Fibroblast of skin of scalp (primary cell): ENCODE measurements at regions not wholly inside any gene's neighbourhood (a gene's known extent, or its start where the extent isn't known, plus 50 kb on each side); places are given as distances from the start of the nearest gene placed in this dataset.

Experiments
- DNase-seq: peaks from one replicate; pipeline ENCODE4 v3.0.0-alpha.2; 2013

DNA sequence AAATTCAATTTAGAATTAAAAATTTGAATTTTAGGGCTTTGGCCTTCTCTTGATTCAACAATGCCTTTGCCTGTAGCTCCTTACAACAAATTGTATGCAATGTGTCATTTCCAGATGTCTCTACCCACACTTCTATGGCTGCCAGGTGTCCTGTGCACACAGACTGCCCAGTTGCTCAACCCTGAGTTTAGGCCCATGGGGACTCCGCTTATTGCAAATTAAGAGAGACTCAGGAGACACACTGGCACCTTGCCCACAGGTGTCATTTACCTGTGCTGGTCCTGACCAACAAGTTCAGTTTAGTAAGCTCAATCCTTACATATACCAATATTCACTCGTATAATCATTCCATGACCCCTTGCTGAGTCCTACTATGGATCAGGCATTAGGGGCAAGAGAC is 236.1 kb downstream of the OMA1 start:
- DNase-seq: no peak

DNA sequence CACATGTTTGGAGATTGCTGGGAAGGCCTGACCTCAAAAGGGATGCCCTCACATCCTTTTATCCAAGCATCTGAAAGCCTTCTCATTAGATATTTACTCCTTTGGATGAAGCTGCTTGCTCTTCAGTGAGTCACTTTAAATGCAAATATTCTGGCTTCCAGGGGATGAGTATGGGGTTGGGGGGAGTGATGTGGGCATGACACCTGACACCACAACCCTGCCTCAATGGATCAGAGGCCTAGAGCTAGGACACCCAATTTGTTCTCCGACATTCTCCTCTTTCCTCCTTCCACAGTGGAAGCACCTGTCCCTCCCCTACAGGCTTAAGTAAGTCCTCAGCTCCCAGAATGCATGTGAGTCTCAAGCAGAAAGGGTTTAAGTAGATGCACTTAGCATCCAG is 238.3 kb downstream of the OMA1 start:
- no peak for DNase-seq

DNA sequence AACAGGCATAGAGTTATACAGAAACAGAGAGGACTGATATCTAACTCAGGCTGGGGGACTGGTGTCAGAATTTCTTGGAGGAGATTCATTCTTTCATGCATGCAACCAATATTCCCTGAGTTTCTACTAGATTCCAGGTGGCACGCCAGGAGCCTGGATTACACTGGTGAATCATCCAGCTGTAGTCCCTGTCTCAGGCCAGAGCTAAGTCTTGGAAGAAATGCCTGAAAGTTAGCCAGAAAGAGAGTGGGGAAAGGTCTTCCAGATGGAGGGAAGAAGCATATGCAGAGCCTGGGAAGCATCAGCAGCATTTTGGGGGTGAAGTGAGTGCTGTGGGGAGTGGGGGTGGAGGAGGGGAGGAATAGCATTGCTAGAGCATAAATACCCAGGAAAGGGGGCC is 239.1 kb downstream of the OMA1 start:
- no peak for DNase-seq

DNA sequence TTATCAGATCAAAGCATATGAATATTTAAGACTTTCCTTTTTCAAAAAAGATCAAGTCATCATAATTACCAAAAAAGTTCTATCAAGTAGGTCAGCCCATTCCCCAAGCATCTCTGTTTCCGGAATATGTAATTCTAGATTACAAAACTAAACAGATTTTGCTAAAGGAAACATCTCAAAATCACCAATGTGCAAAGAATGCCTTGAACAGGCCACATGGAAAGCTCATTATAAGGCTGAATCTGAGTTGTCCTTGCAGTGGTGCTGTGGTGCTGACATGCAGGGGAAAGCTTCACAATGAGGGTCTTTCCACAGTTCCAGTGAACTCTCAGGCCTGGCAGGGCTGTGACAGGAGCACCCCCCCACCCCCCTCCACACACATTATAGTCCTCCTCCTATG is 240.9 kb downstream of the OMA1 start:
- no peak for DNase-seq

DNA sequence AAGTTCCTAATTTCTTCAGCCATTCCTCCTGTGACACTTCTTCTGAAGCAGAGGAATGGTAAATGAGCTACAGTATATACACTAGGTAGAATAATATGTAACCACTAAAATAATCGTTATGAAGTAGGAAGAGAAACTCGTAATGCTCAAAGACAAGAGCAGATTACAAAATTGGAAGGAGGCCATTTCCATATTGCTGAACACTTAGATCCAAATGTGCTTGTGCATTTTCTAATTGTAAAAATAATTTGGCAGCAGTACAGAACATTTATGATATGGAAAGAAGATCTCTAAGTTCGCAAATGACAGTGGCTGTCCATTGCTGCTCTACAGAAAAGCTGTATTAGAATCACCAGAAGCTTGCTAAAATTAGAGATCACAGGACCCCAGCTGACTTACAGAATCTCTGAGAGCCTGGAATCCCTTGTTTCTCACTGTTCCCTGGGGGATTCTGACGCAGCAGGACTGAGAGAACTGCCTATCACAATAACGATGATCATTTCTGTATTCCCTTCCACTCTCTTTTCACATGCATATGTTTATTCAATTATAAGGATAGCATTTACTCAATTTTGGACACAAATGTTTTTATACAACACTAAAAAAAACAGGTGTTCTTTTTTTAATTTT is 242.1 kb downstream of the OMA1 start:
- DNase-seq: no peak

DNA sequence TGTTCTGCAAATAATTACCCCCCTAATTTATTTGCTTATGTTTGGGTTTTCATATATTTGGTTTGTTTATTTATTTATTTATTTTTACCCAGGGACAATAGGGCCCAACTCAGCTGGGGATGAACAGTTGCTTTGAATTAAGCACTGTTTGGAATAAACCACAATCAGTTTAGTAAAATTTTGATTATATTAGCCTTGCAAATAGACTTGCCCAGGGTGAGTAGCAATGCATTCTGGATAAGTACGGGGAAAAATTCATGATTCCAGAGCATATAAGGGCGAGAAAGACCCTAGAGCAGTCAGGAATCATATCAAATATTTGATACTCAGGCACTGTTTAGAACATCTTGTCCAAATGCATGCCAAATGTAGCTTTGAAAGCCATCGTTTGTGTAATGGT is 242.7 kb downstream of the OMA1 start:
- no peak for DNase-seq

DNA sequence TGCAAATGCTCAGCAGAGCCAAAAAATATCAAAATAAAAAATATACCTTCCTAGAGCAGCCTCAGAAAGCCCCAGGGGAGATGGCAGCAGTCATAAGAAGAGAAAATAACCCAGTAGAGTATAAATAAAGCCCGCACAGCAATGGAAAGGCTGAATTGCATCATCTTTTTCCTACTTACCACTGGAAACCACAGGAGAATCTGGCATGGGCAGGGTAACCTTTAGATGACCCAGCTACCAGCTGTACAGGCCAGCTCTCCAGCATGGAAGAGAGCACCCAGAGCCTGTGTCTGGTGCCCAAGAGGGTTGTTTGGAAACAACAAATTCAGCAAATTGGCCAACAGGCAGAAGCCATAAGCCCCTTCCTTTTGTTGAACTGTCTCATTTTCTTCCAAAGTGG is 253.1 kb downstream of the OMA1 start:
- no peak for DNase-seq

DNA sequence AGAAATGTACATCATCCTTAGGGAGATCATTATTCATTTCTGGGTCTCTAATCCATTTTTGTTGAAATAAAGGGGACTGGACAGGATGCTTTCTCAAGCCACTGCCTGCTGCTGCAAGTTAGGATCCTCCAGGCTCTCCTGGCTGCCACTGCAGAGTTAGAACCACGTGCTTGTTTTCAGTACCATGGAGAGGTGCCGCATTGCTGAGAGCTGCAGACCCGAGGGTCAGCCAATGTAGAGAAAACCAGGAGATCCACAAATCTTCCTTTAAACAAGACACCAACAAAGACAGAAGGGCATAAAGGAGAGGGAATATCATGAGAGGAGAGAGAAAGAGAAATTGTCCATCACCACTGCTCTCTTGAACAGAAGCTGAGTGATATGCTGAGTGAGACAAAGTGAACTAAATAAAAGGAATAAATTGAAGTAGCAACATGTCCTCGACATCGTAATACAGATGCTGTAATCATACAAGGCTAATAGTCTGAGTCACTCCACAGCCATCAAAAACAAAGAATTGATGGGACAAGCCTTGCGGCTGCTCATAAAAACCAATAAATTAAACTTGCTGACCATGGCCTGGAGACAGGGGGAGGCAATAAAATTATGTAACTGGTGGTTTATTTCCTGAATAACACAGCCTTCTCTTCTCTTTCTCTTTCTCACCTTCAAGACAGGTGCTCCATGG is 255.7 kb downstream of the OMA1 start:
- peak; percentile 32 for DNase-seq

DNA sequence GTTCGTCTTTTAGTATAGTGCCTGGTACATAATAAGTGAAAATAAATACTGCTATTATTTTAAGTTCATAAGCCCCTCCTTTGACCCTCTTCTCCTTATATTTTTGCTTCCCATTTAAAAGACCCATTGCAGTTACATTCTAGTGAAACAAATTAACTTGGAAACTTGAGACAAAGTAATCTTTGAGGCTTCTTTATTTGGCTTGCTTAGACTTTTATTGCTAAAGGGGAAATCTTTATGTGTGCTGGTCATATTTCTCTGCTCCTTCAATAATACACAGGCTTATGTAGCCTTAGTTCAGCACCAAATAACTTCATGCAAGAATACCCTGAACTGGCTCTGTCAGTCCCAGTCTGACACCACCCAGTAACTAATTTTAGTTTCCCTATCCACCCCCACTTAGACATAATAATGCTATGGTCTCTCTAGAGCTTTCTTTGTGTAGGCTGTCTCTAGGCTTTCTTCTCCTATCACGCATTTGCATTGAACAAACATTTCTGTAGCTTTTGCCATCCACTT is 257.8 kb downstream of the OMA1 start:
- no peak for DNase-seq

DNA sequence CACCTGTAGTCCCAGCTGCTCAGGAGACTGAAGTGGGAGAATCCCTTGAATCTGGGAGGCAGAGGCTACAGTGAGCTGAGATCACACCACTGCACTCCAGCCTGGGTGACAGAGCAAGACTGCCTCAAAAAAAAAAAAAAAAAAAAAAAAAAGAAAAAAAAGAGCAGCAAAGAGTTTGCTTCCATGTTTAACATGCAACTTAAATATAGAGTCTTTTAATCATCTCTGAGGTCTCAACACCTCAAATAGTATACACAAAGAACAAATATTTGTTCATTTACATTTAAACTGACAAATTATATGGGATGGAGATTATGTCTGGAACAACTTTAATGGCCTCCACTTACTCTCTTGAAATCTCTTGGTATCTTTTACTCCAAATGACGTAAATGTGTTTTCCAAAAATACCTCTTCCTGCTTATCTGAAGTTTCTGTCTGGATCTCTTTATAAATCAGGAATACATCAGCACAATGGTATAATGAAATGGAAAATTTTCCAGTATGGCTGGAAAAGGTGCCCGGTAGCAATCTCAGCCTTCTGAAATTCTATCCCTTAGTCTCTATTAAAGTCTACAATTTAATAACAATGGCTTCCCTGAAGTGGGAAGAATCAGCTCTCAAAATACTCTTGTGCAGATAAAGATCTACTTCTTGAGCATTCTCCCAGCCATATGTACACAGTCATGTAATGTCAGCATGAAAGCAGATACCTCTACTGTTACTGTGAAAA is 258.5 kb downstream of the OMA1 start:
- DNase-seq: no peak

DNA sequence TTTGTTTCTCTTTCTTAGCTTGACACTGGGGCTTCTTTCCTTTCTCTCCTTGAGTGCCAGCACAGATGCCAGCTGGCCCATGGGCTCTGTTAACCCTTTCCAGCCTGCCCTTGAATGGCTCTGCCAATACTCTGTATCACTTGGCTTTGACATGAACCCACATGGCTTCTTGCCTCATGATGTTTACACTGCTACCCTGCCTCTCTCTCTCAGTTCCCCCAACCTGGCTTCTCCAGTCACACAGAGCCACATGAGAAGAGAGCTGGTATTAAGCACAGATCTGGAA is 262.4 kb downstream of the OMA1 start:
- no peak for DNase-seq

DNA sequence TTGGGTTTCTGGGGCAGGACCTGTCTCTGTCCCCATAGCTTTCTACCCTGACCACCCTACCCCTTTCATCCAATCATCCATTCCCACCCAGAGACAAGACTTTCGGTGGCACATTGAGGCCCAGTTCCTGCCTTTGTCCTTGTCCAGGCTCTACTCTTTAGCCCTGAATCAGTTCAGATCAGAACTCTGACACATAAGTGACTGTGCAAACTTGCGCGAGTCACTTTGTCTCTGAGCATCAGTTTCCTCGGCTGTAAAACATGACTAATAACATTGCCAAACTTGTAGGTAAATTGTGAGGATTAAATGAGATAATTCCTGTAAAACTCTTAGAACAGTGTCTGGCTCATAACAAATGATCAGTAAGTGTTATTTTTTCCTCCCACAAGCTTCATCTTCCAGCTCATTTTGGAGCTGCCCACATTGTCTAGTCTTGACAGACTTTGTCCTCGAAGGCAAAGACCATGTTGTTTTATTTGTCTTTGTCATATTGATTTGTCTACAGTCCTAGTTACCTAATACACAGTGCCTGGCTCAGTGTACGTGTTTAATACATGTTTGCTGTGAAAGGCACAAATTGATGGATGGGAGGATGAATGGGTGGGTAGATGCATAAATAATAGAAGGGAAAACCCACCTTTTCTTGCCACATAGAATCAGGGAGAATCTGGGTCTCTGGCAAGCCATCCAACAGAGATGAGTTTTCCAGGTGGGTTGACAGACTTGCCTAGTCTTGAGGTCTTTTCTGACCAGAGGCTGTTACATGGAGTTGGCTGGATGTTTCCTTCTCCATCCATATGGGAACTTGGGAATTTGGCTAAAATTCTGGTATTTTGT is 262.9 kb downstream of the OMA1 start:
- no peak for DNase-seq

DNA sequence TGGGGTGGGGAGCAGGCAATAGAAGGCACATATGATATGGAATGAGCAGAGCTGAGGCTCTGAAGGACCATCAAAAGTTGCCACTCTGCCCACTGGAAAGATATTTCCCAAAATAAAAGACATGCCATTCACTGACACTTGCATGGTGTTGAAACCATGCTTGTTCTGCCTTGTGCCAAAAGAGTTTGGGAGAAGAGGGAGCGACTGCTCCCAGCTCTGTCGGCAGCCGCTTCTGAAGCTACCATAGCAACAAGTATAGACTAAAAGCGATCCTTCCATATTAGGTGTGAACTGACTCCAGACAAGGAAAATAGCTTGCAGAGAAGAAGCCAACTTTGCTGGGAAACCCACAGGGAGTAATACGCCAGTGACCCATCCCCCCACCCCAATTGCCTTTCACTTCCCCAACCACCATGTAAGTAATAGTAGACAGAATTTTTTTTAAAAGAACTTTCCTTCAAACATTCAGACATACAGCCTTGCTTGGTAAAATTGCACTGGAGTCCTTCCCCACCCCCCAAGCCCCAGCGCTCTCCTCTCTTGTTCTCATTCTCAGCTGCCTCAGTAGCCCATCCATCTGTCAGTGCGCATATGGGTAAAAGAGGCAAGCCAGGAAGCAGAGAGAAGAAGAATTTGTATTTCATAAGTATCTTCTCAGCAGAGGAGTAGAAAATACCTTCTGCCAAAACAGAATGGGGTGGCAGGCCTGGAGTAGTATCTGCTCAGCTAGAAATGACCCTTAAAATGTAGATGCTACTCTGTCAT is 263.7 kb downstream of the OMA1 start:
- DNase-seq: no peak

DNA sequence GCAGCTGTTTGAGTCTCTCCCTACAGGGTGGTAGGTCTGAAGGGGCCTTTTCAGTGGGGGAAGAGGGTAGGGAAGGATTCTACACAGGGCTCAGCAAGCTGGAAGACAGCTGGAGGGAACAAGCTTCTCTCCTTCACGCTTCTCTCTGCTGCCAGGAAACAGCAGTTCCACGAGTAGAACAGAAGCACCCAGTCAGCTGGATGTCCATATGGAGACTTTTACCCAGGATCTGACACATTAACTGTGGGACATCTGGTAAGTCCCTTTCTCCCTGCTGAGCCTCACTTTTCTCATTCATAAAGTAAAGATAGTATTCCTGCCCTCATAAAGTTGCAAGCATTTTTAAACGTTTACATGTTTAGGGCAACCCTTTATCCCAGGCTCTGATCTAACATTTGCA is 280.3 kb downstream of the OMA1 start:
- no peak for DNase-seq

DNA sequence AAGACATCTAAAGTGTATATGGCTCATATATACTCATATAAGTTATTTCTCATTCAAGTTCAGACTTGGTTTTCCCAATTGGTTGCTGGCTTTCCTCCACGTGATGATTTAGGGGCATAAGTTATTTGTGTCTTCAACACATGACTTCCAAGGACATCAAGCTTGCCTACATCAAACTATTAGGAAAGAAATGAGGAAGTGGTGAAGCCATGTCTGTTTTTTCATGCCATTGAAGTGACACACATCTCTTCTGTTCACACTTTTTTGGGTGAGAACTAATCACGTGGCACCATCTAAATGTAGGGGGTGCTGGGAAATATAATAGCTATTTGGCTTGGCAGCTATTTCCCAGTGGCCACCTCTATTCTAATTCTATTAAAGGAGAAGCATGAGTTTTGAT is 282.1 kb downstream of the OMA1 start:
- no peak for DNase-seq

DNA sequence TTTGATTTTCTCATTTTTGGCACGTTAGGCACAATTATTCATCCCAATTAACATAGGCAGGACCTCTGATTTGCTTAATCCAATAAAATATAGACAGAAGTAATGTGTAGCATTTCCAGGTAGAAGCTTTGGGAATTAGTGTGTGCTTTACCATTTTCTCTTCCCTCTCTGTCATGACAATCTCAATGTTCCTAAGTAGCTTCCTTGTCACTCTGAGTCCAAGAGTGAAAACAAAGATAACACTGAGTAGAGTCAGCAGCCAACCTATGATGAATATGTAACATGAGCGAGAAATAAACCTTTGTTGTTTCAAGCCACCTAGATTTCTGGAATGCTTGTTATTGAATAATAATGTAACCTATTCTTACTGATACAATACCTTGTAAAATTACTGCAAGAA is 283.8 kb downstream of the OMA1 start:
- DNase-seq: no peak

DNA sequence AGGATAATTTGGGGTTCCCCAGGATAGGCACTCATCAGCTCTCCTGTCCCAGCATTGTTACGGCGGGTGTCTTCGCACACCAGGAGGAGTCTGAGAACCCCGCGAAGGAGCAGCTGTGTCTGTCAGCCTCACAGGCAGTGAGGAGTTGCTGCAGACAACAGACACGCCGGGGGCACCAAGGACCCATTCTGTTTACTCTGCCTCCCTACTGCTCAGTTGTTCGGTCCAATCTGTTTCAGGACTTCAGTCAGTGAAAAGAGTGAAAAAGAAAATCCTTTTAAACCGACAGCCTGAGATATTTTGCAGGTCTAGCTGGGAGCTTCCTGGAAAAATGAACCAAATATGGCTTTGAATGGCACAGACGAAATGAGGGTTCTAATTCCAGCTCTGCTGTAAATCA is 288.4 kb downstream of the OMA1 start:
- DNase-seq: no peak

DNA sequence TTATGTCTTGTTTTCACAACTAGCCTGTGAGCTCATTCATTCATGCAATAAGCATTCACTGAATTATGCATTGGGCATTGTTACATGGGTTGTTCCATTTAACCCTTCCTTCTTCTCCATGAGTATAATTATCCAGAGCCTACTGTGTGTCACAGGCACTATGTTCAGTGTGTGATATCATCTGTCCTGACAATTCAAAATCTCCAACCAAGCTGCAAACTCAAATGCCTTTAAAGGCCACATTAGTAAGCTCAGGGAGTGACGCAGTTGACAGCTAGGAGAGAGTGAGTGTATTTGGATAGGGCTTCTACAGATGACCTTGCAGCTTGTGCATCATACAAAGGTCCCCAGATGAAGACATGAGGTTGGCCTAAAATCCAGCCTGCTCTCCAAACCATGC is 289.5 kb downstream of the OMA1 start:
- DNase-seq: no peak

DNA sequence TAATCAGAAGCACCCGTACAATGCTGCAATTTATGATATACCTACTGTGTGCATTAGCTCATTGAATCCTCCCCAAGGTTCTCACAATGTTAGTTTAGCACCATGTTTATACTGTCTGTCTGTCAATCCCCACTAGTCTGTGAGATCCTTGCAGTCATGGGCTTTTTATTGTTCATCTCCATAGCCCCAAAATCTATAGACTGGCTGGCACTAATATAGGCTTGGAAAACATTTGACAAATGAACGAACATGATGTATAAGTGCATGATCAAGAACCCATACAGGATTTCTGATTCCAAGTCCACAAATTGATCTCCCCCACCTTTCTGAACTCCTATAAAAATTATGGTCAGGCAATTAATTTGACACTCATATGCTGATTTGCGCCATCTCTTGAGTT is 290.0 kb downstream of the OMA1 start:
- DNase-seq: no peak

DNA sequence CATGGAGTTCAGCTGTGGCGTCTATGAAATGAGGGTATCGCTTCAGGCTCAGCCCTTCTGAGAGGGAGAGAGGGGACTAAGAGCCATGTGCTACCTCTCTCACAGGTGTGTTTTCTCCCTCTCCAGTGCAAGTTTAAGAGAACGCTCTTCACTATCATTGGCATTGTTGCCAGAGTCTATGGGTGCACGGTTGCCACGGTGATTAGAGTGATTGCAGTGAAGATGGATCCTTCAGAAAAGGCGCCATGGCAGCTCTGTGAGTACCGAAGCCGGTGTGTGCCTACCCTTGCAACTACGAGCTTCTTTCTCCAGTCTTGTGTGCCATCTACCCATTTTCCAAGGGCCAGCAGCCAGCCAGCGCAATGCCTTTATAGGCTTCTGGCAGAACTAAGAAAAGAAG is 290.5 kb downstream of the OMA1 start:
- no peak for DNase-seq

DNA sequence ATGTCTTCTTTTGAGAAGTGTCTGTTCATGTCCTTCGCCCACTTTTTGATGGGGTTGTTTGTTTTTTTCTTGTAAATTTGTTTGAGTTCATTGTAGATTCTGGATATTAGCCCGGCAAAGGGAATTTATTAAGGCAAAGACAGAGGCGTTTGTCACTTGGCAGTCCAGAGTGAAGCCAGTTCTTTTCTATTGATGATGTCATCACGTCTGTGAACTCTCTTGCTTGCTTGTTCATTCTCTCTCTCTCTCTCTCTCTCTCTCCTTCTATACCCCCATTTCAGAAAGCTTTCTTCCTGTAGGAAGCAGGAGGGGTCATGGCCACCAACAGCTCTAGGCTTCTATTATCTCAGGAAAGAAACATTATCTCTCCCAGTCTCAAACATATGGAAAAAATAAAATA is 291.3 kb downstream of the OMA1 start:
- no peak for DNase-seq

DNA sequence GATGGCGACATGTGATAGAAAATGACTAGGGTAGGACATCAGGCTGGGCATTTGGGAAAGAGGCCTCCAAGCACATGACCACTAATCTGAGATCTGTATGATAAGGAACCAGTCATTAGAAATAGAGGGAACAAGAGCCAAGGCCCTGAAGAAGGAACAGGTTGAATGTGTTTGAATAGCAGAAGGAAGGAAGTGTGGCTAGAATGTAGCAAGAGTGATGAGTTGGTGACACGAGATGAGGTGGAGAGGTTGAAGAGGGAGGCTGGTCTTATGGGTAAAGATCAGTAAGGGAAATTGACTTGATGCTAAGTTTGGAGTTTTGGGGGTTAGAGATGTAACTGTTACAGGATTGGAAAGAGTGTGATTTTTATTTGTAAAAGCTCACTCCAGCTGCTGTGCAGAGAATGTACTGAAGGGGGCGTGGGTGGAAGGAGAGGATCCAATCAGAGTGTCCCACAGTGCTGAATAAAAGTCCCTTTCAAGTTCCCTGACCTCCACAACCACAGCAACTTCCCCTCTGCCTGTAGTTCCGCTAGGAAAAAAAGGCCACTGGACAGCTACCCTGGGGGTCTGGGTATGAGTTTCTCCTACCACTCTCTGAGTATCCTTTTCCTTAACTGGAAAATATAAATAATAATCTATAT is 295.0 kb downstream of the OMA1 start:
- no peak for DNase-seq
